A549 (cell line): ENCODE measurements at regions not wholly inside any gene's neighbourhood (a gene's known extent, or its start where the extent isn't known, plus 50 kb on each side); places are given as distances from the start of the nearest gene placed in this dataset.

Experiments used
- CTCF ChIP-seq: fragments of >200 bp; sonication (Bioruptor Twin); formaldehyde crosslinking; IDR thresholded peaks from 3 replicates; pipeline ENCODE4 v1.5.1; 2016
- EP300 ChIP-seq, 2 experiments: fragments of >200 bp; sonication (Bioruptor Twin); formaldehyde crosslinking; IDR thresholded peaks; 2 replicates in 1 of 2; 3 replicates in 1 of 2; pipeline ENCODE4 v1.6.1; 2016 to 2017
- POLR2A ChIP-seq: IDR thresholded peaks from 2 replicates; pipeline ENCODE4 v1.6.1; 2012; ENCODE audit warnings: mild to moderate bottlenecking, low read length
- USF2 ChIP-seq: fragments of 450-650 bp; IDR thresholded peaks from 2 replicates; pipeline ENCODE4 v1.6.1; 2014; ENCODE audit warnings: antibody characterized with exemption

GRCh38 chr17:34156741-34157589, 98.1 kb upstream of the CCL2 start:
- no peak for TF ChIP-seq EP300 (IDR thresholded peaks at IDR 0.05)
- no peak for TF ChIP-seq USF2
- no peak for TF ChIP-seq CTCF
- no peak for TF ChIP-seq POLR2A
